NAMALWA (cell line): ENCODE measurements at regions not wholly inside any gene's neighbourhood (a gene's known extent, or its start where the extent isn't known, plus 50 kb on each side); places are given as distances from the start of the nearest gene placed in this dataset.
"Not testable (repeated sequence)": the region's sequence is repeated elsewhere in the genome, so short reads cannot be mapped to it uniquely, and the experiment has no call there.

ENCODE experiments used
- DNase-seq: peaks from one replicate; pipeline ENCODE4 v3.0.0-alpha.2; 2015; ENCODE audit warnings: low spot score

DNA sequence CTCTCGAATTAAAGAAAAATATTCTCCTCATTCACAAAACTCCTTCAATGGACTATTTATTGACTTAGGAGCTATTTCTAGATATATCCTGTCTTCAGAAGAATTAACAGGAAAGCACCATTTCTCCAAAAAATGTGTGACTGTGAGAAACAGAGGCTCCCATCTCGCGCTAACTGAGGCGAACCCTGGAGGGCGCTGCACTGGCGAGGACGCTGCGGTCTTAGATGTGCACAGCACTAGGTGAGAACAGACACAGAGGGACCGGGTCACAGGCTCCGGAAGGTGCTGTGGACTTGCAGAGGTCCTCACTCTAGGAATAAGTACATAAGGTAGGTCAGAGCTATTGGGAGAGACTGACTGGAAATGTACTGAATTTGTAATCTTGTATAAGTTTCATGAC lies 229.7 kb upstream of the SLC35G4 start:
- DNase-seq = no peak

DNA sequence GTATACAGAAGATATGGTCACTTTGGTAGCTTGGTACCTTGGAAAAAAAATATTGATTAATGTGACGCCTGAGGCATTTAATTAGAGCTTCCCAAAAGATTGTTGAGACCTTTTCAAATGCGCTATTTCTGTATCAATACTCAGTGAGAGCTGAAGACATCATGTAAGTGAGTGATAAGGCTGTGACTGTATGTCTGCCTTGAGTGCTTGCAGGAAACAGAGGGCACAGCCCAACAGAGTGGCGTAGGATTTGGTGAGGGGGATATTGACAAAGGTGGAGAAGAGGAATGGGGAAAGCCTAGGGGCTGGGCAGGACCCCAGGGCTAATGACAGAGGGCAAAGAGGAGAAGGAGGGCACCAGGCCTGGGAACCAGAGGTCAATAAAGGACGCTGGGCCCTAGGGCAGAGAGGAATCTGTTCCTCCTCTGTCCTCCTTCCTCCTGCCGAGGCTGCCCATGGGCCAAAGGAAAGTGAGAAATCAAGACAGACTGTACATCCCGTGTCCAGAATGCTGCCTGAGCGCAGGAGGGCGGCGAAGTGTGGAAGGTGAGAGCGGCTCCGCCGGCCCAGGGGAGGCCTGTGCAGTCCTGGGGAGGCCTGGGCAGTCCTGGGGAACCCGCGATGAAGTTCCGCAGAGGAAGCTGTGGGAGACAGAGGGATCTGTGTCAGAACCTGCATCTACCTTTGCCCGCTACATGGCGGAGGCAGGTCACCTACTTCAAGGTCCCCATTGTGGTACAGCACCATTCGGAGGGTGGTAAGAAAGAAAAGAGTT lies 228.6 kb upstream of the PIEZO2 start:
- DNase-seq = no peak

DNA sequence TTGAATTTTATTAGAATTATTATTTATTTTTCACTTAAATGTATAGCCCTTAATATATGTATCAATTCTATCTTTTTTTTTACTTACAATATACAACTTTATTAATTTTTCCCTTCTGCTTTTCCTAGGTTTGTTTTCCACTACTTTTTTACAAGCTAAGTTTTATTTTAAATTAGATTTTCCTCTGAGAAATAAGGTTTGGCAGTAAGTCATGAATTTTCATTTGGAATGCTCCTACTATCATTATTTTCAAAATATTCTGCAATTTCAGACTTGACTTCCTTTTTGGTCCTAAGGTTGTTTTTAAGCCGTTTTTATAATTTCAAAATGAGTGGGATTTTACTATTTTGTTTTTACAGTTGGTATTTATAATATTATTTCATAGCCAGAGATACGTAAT lies 222.8 kb upstream of the PIEZO2 start:
- DNase-seq = no peak

- no peak for DNase-seq
Measured at GRCh38 chr18:11369556-11369955, 220.2 kb upstream of the PIEZO2 start.

- DNase-seq = no peak
Measured at GRCh38 chr18:11368020-11368419, 218.7 kb upstream of the PIEZO2 start.

- DNase-seq = no peak
Measured at GRCh38 chr18:11367351-11367750, 218.0 kb upstream of the PIEZO2 start.

GRCh38 chr18:11366410-11366809 lies 217.0 kb upstream of the PIEZO2 start:
- DNase-seq = no peak

- DNase-seq = no peak
Measured at GRCh38 chr18:11362856-11363255, 213.5 kb upstream of the PIEZO2 start.

DNA sequence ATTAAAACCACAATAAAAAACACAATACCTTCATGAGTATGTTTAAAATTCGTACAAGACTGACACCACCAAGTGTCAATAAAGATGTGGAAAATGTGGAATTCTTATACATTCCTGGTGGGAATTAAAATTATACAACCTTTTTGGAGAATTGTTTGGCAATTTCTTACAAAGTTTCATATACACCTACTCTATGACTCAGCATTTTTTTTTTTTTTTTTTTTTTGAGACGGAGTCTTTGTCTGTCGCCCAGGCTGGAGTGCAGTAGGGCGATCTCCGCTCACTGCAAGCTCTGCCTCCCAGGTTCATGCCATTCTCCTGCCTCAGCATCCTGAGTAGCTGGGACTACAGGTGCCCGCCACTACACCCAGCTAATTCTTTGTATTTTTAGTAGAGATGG lies 212.5 kb upstream of the PIEZO2 start:
- DNase-seq = not testable (repeated sequence)

DNA sequence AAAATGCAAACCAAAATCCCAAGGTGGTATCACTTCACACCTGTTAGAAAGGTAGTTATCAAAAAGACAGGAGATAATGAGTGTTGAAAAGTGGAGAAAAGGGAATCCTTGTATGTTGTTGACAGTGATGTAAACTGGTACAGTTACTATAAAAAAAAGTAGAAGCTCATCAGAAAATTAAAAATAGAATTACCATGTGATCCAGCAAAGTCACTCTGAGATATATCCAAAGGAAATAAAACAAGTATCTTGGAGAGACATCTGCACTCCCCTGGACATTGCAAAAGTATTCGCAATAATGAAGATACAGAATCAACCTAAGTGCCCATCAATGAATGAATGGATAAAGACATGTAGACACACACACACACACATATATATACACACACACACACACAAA lies 208.3 kb upstream of the PIEZO2 start:
- no peak for DNase-seq

- not testable (repeated sequence) for DNase-seq
Measured at GRCh38 chr18:11344576-11344975, 195.2 kb upstream of the PIEZO2 start.

GRCh38 chr18:11343096-11343495 lies 193.7 kb upstream of the PIEZO2 start:
- DNase-seq = no peak

- DNase-seq = not testable (repeated sequence)
Measured at GRCh38 chr18:11342115-11342514, 192.7 kb upstream of the PIEZO2 start.

DNA sequence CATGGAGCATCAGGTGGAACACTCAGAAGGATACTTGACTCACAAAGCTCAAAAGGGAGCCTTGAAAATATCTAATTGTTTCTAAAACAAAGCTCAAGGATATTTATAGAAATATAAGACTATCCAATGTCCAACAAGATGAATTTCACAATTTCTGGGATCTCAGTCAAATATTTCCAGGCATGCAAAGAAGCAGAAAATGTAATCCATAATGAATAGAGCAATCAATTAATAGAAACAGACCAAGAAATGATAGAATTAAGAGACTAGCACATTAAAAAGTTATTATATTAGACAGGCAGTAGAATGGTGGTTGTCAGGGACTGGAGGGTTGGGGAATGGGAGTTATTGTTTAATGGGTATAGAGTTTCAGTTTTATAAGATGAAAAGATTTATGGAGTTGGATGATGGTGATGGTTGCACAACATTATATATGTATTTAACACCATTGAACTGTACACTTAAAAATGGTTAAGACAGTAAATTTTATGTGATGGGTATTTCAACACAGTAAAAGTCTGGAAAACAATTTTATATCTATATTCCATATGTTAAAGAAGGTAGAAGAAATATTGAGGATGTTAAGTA lies 189.9 kb upstream of the PIEZO2 start:
- no peak for DNase-seq

DNA sequence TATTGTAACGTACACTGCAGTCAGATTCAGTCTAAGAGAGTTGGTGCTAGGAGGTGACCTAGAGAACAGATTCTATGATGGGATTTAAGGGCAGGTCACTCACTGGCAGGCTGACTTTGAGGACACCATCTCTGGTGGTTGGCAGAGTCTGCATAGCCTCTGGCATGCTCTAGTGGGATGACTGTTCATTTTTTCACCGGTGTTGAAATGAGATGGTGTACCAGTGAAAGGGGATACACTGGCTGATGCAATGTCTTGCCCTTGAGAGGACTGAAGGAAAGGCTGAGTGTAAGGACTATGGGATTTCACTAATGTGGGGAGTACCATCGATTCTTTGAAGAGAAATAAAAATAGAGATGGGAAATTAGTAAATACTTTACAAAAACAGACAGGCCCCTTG lies 186.9 kb upstream of the PIEZO2 start:
- DNase-seq = no peak

DNA sequence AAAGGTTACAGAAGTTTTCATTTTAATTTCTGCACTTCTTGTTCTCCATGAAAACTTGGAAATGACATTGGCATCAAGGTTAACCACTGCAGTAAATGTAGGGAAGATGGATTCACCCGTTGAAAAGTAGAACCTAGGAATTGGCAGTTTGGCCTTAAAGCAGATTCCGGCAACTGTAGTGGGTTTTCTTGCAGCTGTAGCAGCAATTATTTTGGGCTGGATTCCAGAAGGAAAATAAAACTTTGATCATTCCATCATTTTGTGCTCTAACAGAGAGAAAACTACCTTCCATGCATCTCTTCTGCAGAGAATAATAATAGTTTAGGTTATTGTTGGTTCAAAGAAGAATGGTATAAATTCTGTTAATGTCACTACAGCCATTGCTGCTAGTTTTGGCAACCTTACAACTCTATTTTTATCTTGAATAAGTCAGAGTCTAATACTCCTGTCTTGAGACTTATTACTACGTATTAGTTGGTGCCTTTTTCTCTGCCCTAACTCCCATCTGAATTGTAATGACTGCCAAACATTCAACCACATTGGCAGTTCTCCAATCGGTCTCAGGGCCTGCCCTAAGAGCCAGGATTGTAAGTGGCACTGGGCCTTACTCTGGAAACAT lies 178.1 kb upstream of the PIEZO2 start:
- DNase-seq = no peak

DNA sequence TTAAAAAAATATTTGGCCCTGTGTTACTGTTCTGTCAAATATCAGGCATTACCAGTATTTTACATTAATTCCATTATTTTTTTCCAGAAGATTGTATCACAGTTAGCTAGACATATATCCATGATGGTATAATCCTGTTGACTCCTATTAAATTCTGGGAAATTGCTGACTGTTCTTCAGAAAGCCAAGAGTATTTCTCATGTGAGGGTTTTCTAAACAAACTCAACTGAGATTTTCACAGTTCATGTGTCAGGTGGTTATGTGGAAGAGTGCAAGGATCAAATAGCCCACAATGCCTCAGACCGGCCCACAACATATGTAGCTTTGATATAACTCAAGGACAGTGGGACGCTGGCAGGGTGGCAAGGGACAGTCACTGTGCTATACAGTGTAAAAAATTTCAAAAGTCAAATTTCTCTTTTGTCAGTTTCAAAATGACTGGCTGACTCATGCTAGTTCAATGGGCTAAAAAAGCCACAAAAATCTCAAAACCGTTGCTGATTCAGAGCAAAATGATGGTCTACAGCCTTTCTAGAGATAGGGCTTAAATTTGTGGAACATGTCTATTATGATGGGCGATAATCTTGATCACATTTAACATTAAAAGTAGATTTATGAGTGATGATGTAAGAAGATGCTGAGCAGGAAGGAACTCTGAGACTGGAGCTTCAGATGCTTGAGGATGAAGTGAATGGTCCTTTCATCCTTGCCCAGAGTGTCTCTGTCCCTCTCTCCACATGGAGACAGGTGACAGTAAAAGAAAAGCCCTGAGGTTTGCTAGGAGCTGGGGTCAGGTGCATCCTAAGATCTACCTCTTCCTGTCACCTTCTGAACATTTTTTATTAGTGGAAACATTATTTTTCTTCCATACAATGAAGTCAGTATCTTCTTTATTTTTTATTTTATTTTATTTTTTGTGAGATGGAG lies 175.8 kb upstream of the PIEZO2 start:
- DNase-seq = no peak

DNA sequence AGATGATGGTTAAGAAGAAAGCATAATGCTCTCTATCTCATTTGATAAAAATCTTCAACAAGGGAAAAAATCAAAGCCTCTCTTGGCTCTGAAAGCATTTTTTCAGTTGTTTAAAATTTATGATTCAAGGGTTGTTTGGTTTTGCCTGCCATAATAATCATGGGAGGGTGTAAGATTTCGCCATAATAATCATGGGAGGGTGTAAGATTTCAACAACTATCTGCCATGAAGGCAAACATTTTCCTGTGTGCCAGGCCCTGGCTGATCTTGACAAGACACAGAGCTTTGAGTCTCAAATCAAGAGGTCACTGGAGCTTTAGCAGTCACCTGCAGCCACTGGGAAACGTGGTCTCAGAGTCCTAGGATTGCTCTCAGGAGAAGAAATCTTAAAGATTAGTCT lies 175.1 kb upstream of the PIEZO2 start:
- DNase-seq = no peak

DNA sequence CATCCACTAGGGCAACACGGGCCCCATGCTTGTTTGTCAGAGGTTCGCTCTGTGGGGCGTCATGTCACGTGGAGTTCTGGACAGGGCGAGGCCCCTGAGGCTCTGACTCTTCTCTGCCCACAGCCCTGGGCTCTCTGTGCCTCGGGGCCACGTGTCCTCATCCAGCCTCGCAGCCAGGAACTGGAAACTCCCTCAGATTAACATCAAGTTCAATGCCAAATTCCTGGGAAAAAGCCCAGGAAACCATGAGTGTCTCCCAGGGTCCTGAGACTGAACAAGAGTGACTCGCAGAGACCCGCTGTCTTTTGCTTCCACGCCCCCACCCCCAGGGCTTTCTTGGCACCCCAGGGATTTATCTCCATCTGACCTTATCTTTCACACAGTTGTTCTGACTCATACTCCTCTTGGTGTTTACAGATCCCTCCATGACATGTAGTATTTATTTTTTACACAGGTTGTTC lies 174.0 kb upstream of the PIEZO2 start:
- DNase-seq = no peak

GRCh38 chr18:11322716-11323115 lies 173.3 kb upstream of the PIEZO2 start:
- DNase-seq = no peak

DNA sequence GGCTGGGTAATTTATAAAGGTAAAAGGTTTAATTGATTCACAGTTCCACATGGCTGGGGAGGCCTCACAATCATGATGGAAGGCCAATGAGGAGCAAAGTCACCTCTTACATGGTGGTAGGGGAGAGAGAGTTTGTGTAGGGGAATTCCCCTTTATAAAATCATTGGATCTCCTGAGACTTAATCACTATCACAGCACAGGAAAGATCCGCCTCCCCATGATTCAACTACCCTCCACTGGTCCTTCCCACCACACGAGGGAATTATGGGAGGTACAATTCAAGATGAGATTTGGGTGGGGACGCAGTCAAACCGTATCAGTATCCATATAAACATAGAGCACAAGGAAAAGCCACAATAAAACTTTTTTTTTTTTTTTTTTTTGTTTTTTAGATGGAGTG lies 172.6 kb upstream of the PIEZO2 start:
- no peak for DNase-seq

- DNase-seq = no peak
Measured at GRCh38 chr18:11320986-11321385, 171.6 kb upstream of the PIEZO2 start.
